Mesendoderm (in vitro differentiated cells): ENCODE measurements at regions not wholly inside any gene's neighbourhood (a gene's known extent, or its start where the extent isn't known, plus 50 kb on each side); places are given as distances from the start of the nearest gene placed in this dataset.

ENCODE experiments used
- DNase-seq: peaks from one replicate; pipeline ENCODE4 v3.0.0; 2013
- H2AK5ac ChIP-seq: 2 replicates; pipeline ENCODE4 v1.6.1; 2013; ENCODE audit warnings: low read length, inconsistent platforms
- H2BK120ac ChIP-seq: 2 replicates; pipeline ENCODE4 v1.6.1; 2013; ENCODE audit warnings: low read depth, mild to moderate bottlenecking, low read length, moderate library complexity, mixed read lengths
- H2BK15ac ChIP-seq: replicated peaks from 2 replicates; pipeline ENCODE4 v1.6.1; 2013; ENCODE audit warnings: low read depth, mild to moderate bottlenecking, moderate library complexity
- H2BK5ac ChIP-seq: 2 replicates; pipeline ENCODE4 v1.6.1; 2013; ENCODE audit warnings: low read length, inconsistent platforms
- H3K18ac ChIP-seq: 2 replicates; pipeline ENCODE4 v1.6.1; 2013; ENCODE audit warnings: mild to moderate bottlenecking, low read length, mixed read lengths
- H3K23ac ChIP-seq: one replicate; pipeline ENCODE4 v1.6.1; 2013; ENCODE audit warnings: low read length
- H3K27ac ChIP-seq: 2 replicates; pipeline ENCODE4 v1.5.1; 2013; ENCODE audit warnings: low read depth, mild to moderate bottlenecking, inconsistent platforms, low read length, moderate library complexity
- H3K27me3 ChIP-seq: 2 replicates; pipeline ENCODE4 v1.6.1; 2013; ENCODE audit warnings: low read length, control low read depth, mild to moderate bottlenecking, inconsistent platforms; ENCODE audit not compliant: insufficient read depth, poor library complexity
- H3K36me3 ChIP-seq: 2 replicates; pipeline ENCODE4 v1.6.1; 2013; ENCODE audit warnings: low read length, inconsistent platforms; ENCODE audit not compliant: control insufficient read depth, insufficient read depth
- H3K4ac ChIP-seq: one replicate; pipeline ENCODE4 v1.6.1; 2013; ENCODE audit warnings: low read depth, mild to moderate bottlenecking, low read length, moderate library complexity
- H3K4me1 ChIP-seq: 2 replicates; pipeline ENCODE4 v1.6.1; 2013; ENCODE audit warnings: low read depth, low read length, inconsistent platforms; ENCODE audit not compliant: control insufficient read depth
- H3K4me2 ChIP-seq: 2 replicates; pipeline ENCODE4 v1.6.1; 2013; ENCODE audit warnings: low read length
- H3K4me3 ChIP-seq: 2 replicates; pipeline ENCODE4 v1.5.1; 2013; ENCODE audit warnings: mild to moderate bottlenecking, low read length
- H3K56ac ChIP-seq: one replicate; pipeline ENCODE4 v1.6.1; 2013; ENCODE audit warnings: low read length
- H3K79me1 ChIP-seq: 2 replicates; pipeline ENCODE4 v1.6.1; 2013; ENCODE audit warnings: low read length, inconsistent platforms
- H3K79me2 ChIP-seq: 2 replicates; pipeline ENCODE4 v1.6.1; 2013; ENCODE audit warnings: mild to moderate bottlenecking, low read length; ENCODE audit not compliant: control insufficient read depth, insufficient read depth
- H3K9ac ChIP-seq: 2 replicates; pipeline ENCODE4 v1.6.1; 2013; ENCODE audit warnings: low read length, inconsistent platforms
- H4K5ac ChIP-seq: one replicate; pipeline ENCODE4 v1.6.1; 2013; ENCODE audit warnings: low read length
- H4K8ac ChIP-seq: one replicate; pipeline ENCODE4 v1.6.1; 2013; ENCODE audit warnings: low read depth, mild to moderate bottlenecking, control low read depth, low read length, moderate library complexity
- WGBS: extraction: QIAGEN DNeasy Blood & Tissue Kit; methylation state at CpG from one replicate; pipeline ENCODE4 v1.1.7; 2013; ENCODE audit warnings: low lambda C conversion rate, missing lambda C conversion rate; ENCODE audit not compliant: insufficient coverage; ENCODE audit errors: extremely low coverage; 5-methylcytosine and 5-hydroxymethylcytosine counted together

- no peak overlapping the region for H3K18ac ChIP-seq
- DNase-seq: no peak
- WGBS: no CpG with 5 or more reads among the region's 1 CpG
Measured at GRCh38 chr6:40654828-40655227, 67.7 kb upstream of the LRFN2 start.

DNA sequence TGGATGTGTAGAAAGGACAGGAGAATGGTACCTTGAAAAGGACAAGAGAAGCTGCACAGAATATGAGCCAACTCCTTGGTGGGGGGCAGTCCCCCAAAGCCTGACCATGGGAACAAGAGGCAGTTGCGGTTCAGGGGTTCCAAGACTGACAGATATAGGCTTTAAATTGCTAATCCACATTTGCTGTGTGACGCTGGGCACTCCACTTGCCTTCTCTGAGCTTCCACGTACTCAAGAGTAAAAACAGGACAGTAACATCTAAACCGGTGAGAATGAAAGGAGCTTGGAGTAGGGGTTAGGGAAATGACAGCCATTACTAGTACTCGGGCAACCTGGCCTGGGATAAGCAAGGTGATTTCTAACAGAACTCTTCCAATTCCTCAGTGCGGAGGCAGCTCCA, 57.9 kb upstream of the LRFN2 start:
- no peaks in the 10 kb centered on the region for H3K79me1 ChIP-seq
- whole genome bisulfite sequencing: no CpG with 5 or more reads among the region's 6 CpGs

More at GRCh38 chr6:40654828-40655227, 67.7 kb upstream of the LRFN2 start:
- Histone ChIP-seq H3K4ac (no peak overlapping the region), H2BK120ac (no peak overlapping the region), H3K4me2 (no peak overlapping the region), H3K23ac (no peak overlapping the region), H2BK5ac (no peak overlapping the region), H2BK15ac (no peak overlapping the region), H3K79me2 (no peaks in the 10 kb centered on the region), H3K4me1 (peaks cover 5% of the 10 kb centered on the region), H3K56ac (no peak overlapping the region), H3K79me1 (no peaks in the 10 kb centered on the region), H3K9ac (no peak overlapping the region), H3K4me3 (no peak overlapping the region), H3K36me3 (no peaks in the 10 kb centered on the region), H3K27me3 (no peaks in the 10 kb centered on the region), H2AK5ac (no peak overlapping the region), H3K27ac (no peak overlapping the region), H4K5ac (no peak overlapping the region), H4K8ac (no peak overlapping the region)

GRCh38 chr6:40642837-40643236, 55.7 kb upstream of the LRFN2 start:
- no peak overlapping the region for H3K4me2 ChIP-seq
- H3K4ac ChIP-seq: no peak overlapping the region
- H4K5ac ChIP-seq: no peak overlapping the region
- H3K18ac ChIP-seq: no peak overlapping the region
- WGBS: no CpG with 5 or more reads among the region's 1 CpG
- no peaks in the 10 kb centered on the region for H3K4me1 ChIP-seq
- H2BK15ac ChIP-seq: no peak overlapping the region
- H2BK120ac ChIP-seq: no peak overlapping the region
- no peak overlapping the region for H3K9ac ChIP-seq
- H2AK5ac ChIP-seq: no peak overlapping the region
- no peaks in the 10 kb centered on the region for H3K27me3 ChIP-seq
- no peak overlapping the region for H3K23ac ChIP-seq
- H3K79me1 ChIP-seq: no peaks in the 10 kb centered on the region
- no peak for DNase-seq
- no peak overlapping the region for H3K56ac ChIP-seq
- no peak overlapping the region for H2BK5ac ChIP-seq
- no peaks in the 10 kb centered on the region for H3K36me3 ChIP-seq
- H4K8ac ChIP-seq: no peak overlapping the region
- H3K4me3 ChIP-seq: no peak overlapping the region
- no peak overlapping the region for H3K27ac ChIP-seq
- H3K79me2 ChIP-seq: no peaks in the 10 kb centered on the region

More for the DNA sequence above, 57.9 kb upstream of the LRFN2 start:
- Histone ChIP-seq H2BK5ac (no peak overlapping the region), H2BK15ac (no peak overlapping the region), H2BK120ac (no peak overlapping the region), H3K56ac (no peak overlapping the region), H3K4me3 (no peak overlapping the region), H4K8ac (no peak overlapping the region), H4K5ac (no peak overlapping the region), H2AK5ac (no peak overlapping the region), H3K4me2 (no peak overlapping the region), H3K27me3 (no peaks in the 10 kb centered on the region), H3K79me2 (no peaks in the 10 kb centered on the region), H3K4ac (no peak overlapping the region), H3K23ac (no peak overlapping the region), H3K36me3 (no peaks in the 10 kb centered on the region), H3K9ac (no peak overlapping the region), H3K18ac (no peak overlapping the region), H3K27ac (no peak overlapping the region), H3K4me1 (no peaks in the 10 kb centered on the region)
- no peak for DNase-seq

GRCh38 chr6:40642190-40642589, 55.0 kb upstream of the LRFN2 start:
- no peaks in the 10 kb centered on the region for H3K4me1 ChIP-seq
- no peak overlapping the region for H3K18ac ChIP-seq
- no peak overlapping the region for H3K4me3 ChIP-seq
- no peak overlapping the region for H3K4me2 ChIP-seq
- H3K36me3 ChIP-seq: no peaks in the 10 kb centered on the region
- H4K5ac ChIP-seq: no peak overlapping the region
- no peaks in the 10 kb centered on the region for H3K79me1 ChIP-seq
- no peak overlapping the region for H2BK15ac ChIP-seq
- H4K8ac ChIP-seq: no peak overlapping the region
- no peak overlapping the region for H2BK120ac ChIP-seq
- WGBS: no CpG with 5 or more reads among the region's 5 CpGs
- no peaks in the 10 kb centered on the region for H3K79me2 ChIP-seq
- H3K56ac ChIP-seq: no peak overlapping the region
- no peak overlapping the region for H2BK5ac ChIP-seq
- no peak for DNase-seq
- H3K27me3 ChIP-seq: no peaks in the 10 kb centered on the region
- no peak overlapping the region for H3K9ac ChIP-seq
- no peak overlapping the region for H3K27ac ChIP-seq
- no peak overlapping the region for H3K23ac ChIP-seq
- H2AK5ac ChIP-seq: no peak overlapping the region
- no peak overlapping the region for H3K4ac ChIP-seq

DNA sequence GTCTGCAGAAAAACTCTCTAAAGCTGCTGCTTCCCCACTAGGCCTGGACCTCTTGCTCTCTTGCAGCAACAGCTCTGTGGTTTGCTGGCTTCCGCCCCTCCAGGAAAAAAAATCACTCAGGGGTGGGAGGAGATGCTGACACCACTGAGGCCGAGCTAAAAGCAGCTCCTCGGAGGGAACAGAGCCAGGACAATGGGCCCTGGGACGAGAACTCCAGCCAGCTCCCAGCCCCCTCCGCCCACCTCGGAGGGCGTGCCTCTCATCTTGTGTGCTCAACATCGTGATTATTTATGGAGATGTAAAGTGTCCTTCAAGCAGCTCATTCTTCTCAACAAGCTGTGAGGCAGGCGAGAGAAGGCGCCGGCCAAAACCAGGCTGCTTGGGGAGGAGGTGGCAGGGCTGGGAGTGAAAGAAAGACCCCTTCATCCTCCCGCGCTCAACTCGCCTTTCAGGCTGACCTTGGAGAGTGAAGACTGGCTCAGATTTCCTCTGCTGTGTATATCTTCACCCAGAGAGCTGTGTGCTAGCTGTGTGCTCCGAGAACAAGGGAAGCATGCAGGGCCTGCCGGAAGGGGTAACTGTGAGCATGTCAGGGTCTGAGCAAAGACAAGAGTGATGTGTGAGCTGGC, 53.5 kb upstream of the LRFN2 start:
- Histone ChIP-seq H3K79me1 (no peaks in the 10 kb centered on the region), H2BK120ac (no peak overlapping the region), H3K27ac (no peak overlapping the region), H2AK5ac (no peak overlapping the region), H3K27me3 (no peaks in the 10 kb centered on the region), H4K8ac (no peak overlapping the region), H2BK15ac (no peak overlapping the region), H3K56ac (no peak overlapping the region), H3K4me2 (no peak overlapping the region), H3K79me2 (no peaks in the 10 kb centered on the region), H2BK5ac (no peak overlapping the region), H3K4me1 (no peaks in the 10 kb centered on the region), H3K9ac (no peak overlapping the region), H3K23ac (no peak overlapping the region), H3K4me3 (no peak overlapping the region), H3K18ac (no peak overlapping the region), H3K36me3 (no peaks in the 10 kb centered on the region), H3K4ac (no peak overlapping the region), H4K5ac (no peak overlapping the region)
- no peak for DNase-seq
- no CpG with 5 or more reads among the region's 16 CpGs for WGBS
